Left lung (tissue), 4 donors: ENCODE measurements at regions not wholly inside any gene's neighbourhood (a gene's known extent, or its start where the extent isn't known, plus 50 kb on each side); places are given as distances from the start of the nearest gene placed in this dataset.

Experiments
- ATAC-seq: fragments of 200-7000 bp; cut with Tn5 transposase; one replicate; pipeline ENCODE4 v1.9.1; 2020; ENCODE audit warnings: moderate library complexity
- DNase-seq, 4 donors: peaks; one replicate each; pipeline ENCODE4 v3.0.0-alpha.2; 2013 to 2020
- H3K27ac ChIP-seq, 2 donors: fragments of 200-600 bp; sonication (generic) in 1 of 2; one replicate each; pipeline versions ENCODE4 v1.5.0 to v1.8.0; 2020 to 2021
- H3K27me3 ChIP-seq, 2 donors: fragments of 200-600 bp; sonication (generic) in 1 of 2; one replicate each; pipeline versions ENCODE4 v1.5.0 to v1.8.0; 2020 to 2021
- H3K36me3 ChIP-seq, 2 donors: fragments of 200-600 bp; sonication (generic) in 1 of 2; one replicate each; pipeline versions ENCODE4 v1.5.0 to v1.8.0; 2020 to 2021
- H3K4me1 ChIP-seq, 2 donors: fragments of 200-600 bp; one replicate each; pipeline ENCODE4 v1.8.0; 2021
- H3K4me3 ChIP-seq, 2 donors: fragments of 200-600 bp; sonication (generic) in 1 of 2; one replicate each; pipeline versions ENCODE4 v1.5.0 to v1.8.0; 2020 to 2021; ENCODE audit warnings: mild to moderate bottlenecking in 1 of 2
- H3K9me3 ChIP-seq, 2 donors: fragments of 200-600 bp; sonication (generic) in 1 of 2; one replicate each; pipeline versions ENCODE4 v1.5.0 to v1.8.0; 2020 to 2021
- intact Hi-C, 2 donors: fragments of 100-400 bp; cut with DNase I; formaldehyde crosslinking; loops; one replicate each; pipeline versions ENCODE4 v1.11.2 to v1.14.2; 2022
- TF ChIP-seq, protein P1 (sequence below), 2 donors: fragments of 200-600 bp; sonication (generic) in 1 of 2; IDR thresholded peaks; one replicate each; pipeline versions ENCODE4 v1.5.0 to v1.8.0; 2021; ENCODE audit warnings: antibody characterized with exemption in 2 of 2
- donor health status: DM: no; HTN: yes; CAD: no.
- donor health status: DM: no; HTN: no; CAD: no.

DNA sequence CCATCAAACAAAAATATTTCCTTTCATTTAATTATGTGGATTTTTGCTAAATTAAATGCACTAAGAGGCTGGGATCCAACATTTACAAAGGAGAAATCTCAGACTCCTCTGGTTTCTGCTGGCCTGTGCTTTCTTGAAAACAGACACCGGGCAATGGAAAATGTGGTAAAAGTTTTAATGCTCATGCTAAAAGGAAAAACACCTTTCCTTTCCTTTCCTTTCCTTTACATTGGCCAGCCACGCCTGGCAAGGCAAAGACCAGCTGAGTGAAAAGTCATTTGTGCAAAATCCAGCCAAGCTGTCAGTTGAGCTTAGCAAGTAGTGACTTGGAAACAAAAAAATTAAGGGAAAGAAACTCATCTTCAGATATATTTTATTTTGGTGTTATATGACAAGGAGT, 240.3 kb downstream of the LACC1 start:
- H3K36me3 ChIP-seq = no peaks in the 10 kb centered on the region
- H3K27me3 ChIP-seq = no peaks in the 10 kb centered on the region
- ATAC-seq = no peak
- DNase-seq = no peak
- intact Hi-C loops = no loop called here
- no peak overlapping the region for H3K4me3 ChIP-seq
- TF ChIP-seq, protein P1, sequence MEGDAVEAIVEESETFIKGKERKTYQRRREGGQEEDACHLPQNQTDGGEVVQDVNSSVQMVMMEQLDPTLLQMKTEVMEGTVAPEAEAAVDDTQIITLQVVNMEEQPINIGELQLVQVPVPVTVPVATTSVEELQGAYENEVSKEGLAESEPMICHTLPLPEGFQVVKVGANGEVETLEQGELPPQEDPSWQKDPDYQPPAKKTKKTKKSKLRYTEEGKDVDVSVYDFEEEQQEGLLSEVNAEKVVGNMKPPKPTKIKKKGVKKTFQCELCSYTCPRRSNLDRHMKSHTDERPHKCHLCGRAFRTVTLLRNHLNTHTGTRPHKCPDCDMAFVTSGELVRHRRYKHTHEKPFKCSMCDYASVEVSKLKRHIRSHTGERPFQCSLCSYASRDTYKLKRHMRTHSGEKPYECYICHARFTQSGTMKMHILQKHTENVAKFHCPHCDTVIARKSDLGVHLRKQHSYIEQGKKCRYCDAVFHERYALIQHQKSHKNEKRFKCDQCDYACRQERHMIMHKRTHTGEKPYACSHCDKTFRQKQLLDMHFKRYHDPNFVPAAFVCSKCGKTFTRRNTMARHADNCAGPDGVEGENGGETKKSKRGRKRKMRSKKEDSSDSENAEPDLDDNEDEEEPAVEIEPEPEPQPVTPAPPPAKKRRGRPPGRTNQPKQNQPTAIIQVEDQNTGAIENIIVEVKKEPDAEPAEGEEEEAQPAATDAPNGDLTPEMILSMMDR (IDR thresholded peaks at IDR 0.05) = no peak
- no peak overlapping the region for H3K27ac ChIP-seq
- H3K9me3 ChIP-seq = peaks cover 0 to 14% of the 10 kb centered on the region in 2 donors
- peaks cover 9 to 12% of the 10 kb centered on the region in 2 donors for H3K4me1 ChIP-seq

DNA sequence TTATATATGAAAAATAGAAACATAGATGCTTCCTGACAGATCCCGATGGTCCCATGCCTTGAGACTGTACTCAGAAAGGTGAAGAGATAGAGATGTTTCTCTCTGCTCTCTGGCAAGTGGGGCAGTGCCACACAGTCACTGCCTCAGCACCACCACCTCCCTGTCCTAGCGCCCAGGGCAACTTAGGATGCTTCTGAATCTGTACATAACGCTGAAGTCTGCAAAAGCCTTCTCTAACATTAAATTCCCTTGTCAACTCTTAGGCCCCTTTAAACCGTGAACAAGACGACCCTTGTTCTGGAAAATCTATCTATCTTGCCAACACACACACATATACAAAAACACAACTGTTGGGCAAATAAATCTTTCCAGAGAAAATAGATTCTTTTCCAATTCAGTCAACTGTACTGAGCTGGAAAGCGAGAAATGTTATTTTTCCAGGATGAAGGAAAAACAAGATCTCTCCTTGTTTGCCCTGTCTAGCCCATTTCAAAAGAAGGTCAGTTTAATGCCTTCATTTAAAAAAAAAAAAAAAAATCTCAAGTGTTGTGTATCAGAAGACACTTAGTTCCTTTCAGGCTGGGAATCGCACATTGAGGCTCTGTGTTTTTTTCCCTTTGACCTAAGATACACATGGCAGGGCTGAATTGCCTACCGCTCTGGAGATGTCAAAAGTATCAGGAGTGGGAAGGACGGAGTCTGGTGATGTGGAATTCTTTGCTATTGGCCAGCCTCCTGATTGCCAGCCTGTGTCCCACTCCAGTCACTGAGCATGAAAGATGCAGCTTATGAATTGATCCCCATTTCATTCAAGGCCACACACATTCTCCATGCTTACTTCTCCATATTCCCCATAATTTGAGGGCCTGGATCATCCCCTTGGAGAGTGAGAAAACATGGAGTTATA, 241.4 kb downstream of the LACC1 start:
- intact Hi-C loops = no loop called here

DNA sequence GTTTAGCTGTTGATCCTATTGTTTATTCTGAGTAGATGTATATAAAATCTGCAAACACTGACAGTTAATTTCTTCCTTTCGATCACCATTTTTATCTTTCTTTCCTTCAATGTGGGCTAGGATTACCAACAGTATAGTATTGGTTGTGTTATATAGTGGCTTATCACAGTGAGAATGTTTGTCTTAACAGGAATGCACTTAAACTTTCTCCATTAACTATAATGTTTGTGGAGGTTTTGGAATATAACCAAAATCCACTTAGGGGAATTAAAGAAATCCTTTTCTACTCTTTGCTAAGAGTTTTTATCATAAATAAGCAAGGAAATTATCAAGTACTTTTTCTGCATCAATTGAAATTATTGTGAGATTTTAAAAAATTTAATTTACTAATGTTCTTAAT, 244.6 kb downstream of the LACC1 start:
- no peak for DNase-seq
- intact Hi-C loops = no loop called here
- TF ChIP-seq, protein P1 (IDR thresholded peaks at IDR 0.05) = no peak
- Histone ChIP-seq H3K4me3 (no peak overlapping the region), H3K27ac (no peak overlapping the region), H3K27me3 (no peaks in the 10 kb centered on the region), H3K4me1 (no peaks in the 10 kb centered on the region), H3K9me3 (peaks cover 0 to 14% of the 10 kb centered on the region in 2 donors), H3K36me3 (no peaks in the 10 kb centered on the region)
- ATAC-seq = peak; percentile 29

More for the DNA sequence above, 241.4 kb downstream of the LACC1 start:
- Histone ChIP-seq H3K27me3 (no peaks in the 10 kb centered on the region), H3K27ac (no peak overlapping the region), H3K4me3 (no peak overlapping the region), H3K9me3 (peaks cover 0 to 14% of the 10 kb centered on the region in 2 donors), H3K36me3 (no peaks in the 10 kb centered on the region), H3K4me1 (peaks cover 9 to 12% of the 10 kb centered on the region in 2 donors)
- ATAC-seq (no peak), DNase-seq (no peak)
- TF ChIP-seq, protein P1 (IDR thresholded peaks at IDR 0.05) = no peak

DNA sequence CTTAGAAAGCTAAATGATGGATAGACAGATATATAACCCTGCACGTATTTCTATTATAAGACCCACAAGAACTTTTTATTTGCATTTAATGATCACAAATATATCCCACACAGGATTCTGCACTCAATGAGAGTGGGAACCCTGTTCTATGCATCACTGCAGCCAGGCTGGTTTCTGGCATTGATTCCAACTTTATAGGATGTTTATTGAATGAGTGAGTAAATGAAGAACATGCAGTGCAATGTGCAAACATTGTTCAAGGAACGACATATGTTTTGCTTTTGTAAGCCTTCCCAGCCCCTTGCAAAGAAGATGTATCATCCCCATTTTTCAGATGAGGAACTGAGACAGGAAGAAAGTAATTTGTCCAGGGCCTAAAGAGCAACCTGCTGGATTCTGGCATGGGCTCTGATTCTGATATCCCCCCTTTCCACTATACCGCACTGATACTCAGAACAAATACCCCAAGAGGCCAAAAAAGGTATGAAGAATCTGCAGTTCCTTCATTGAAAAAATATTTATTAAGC, 246.3 kb downstream of the LACC1 start:
- TF ChIP-seq, protein P1 (IDR thresholded peaks at IDR 0.05) = no peak
- intact Hi-C loops = no loop called here
- Histone ChIP-seq H3K27ac (no peak overlapping the region), H3K4me1 (no peaks in the 10 kb centered on the region), H3K4me3 (no peak overlapping the region), H3K36me3 (no peaks in the 10 kb centered on the region), H3K9me3 (peaks cover 0 to 14% of the 10 kb centered on the region in 2 donors), H3K27me3 (no peaks in the 10 kb centered on the region)
- ATAC-seq (no peak), DNase-seq (no peak)

DNA sequence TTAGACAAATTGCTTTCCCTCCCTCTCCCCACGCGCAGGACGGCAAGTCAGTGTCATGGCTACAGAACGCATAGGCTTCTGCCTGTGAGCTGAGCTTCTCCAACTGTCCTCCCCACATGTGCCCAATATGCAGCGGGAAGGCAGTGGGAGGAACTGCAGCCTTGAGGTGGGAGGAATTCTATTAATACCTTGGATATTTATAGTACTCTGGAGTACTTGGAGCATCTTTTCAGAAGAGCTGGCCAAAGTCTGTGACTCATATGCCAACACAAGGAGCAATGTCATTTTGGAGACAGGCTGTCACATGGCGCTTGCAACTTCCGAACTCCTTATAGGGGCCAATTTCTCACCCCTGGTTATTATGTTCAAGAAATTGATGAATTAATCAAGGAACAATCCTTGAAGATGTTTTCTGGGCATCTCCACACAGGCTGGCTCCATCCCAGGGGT, 245.0 kb upstream of the SERP2 start:
- H3K27ac ChIP-seq = no peak overlapping the region
- H3K27me3 ChIP-seq = no peaks in the 10 kb centered on the region

More for the DNA sequence above, 245.0 kb upstream of the SERP2 start:
- H3K36me3 ChIP-seq = no peaks in the 10 kb centered on the region
- ATAC-seq (no peak), DNase-seq (peak in 1 of 4 donors; percentile 37)
- peaks cover 0 to 5% of the 10 kb centered on the region in 2 donors for H3K9me3 ChIP-seq
- peaks cover 0 to 11% of the 10 kb centered on the region in 2 donors for H3K4me1 ChIP-seq
- TF ChIP-seq, protein P1 (IDR thresholded peaks at IDR 0.05) = no peak
- no peak overlapping the region for H3K4me3 ChIP-seq
- intact Hi-C loops = no loop called here
